H1 (cell line): ENCODE measurements at regions not wholly inside any gene's neighbourhood (a gene's known extent, or its start where the extent isn't known, plus 50 kb on each side); places are given as distances from the start of the nearest gene placed in this dataset.

Experiments
- CTCF ChIA-PET: fragments of 300-600 bp; sonication (Branson Sonifier 250); formaldehyde crosslinking; loops from one replicate; lab custom pipeline; 2021; ENCODE audit not compliant: partially characterized antibody; lab: Charles Lee
- POLR2A ChIA-PET: fragments of 300-600 bp; sonication (Branson Sonifier 250); formaldehyde crosslinking; loops from one replicate; lab custom pipeline; 2021; ENCODE audit warnings: inconsistent platforms; ENCODE audit not compliant: partially characterized antibody; lab: Charles Lee
- DNase-seq, 2 experiments: peaks; one replicate each; pipeline versions ENCODE4 v3.0.0 to v3.0.0-alpha.2; 2010 to 2022; ENCODE audit warnings: low spot score in 2 of 2, low read depth in 1 of 2, mixed read lengths in 1 of 2
- FAIRE-seq: peaks from 2 replicates; lab custom pipeline; 2011; peaks lifted over from hg19 to GRCh38; lab: Jason Lieb, UNC
- H2AFZ ChIP-seq: 2 replicates; pipeline ENCODE4 v1.8.1; 2012; ENCODE audit warnings: low read length, inconsistent platforms
- H2AK5ac ChIP-seq: 2 replicates; pipeline ENCODE4 v1.6.1; 2013; ENCODE audit warnings: low read depth, low read length
- H2BK120ac ChIP-seq: replicated peaks from 2 replicates; pipeline ENCODE3; 2013; ENCODE audit warnings: low read depth, low read length, inconsistent platforms
- H2BK12ac ChIP-seq: 2 replicates; pipeline ENCODE4 v1.6.1; 2013; ENCODE audit warnings: low read depth, low read length
- H2BK15ac ChIP-seq: 2 replicates; pipeline ENCODE4 v1.6.1; 2013; ENCODE audit warnings: low read length
- H2BK20ac ChIP-seq: 2 replicates; pipeline ENCODE4 v1.6.1; 2013; ENCODE audit warnings: low read length
- H2BK5ac ChIP-seq: 2 replicates; pipeline ENCODE4 v1.6.1; 2013; ENCODE audit warnings: low read depth, low read length
- H3K14ac ChIP-seq: 2 replicates; pipeline ENCODE4 v1.6.1; 2013; ENCODE audit warnings: inconsistent platforms; ENCODE audit not compliant: insufficient read length
- H3K18ac ChIP-seq: 2 replicates; pipeline ENCODE4 v1.6.1; 2013; ENCODE audit warnings: low read length; ENCODE audit errors: extremely low read depth
- H3K23ac ChIP-seq: 2 replicates; pipeline ENCODE4 v1.6.1; 2013; ENCODE audit warnings: inconsistent platforms; ENCODE audit not compliant: insufficient read length
- H3K23me2 ChIP-seq: 2 replicates; pipeline ENCODE4 v1.6.1; 2013; ENCODE audit warnings: low read depth, low read length
- H3K27ac ChIP-seq: 2 replicates; pipeline ENCODE4 v1.6.1; 2011; ENCODE audit warnings: low read depth, low read length, inconsistent platforms
- H3K27me3 ChIP-seq, 4 experiments: replicated peaks in 1 of 4; 1 replicate in 1 of 4; 2 replicates in 3 of 4; pipeline versions ENCODE4 v1.6.1 to v1.8.1; 2011 to 2013; ENCODE audit warnings: low read length in 3 of 4, mild to moderate bottlenecking in 3 of 4, inconsistent platforms in 2 of 4, mixed read lengths in 2 of 4, moderate library complexity in 1 of 4; ENCODE audit not compliant: control insufficient read depth in 3 of 4, insufficient read depth in 3 of 4; ENCODE audit errors: extremely low read depth in 1 of 4
- H3K36me3 ChIP-seq, 4 experiments: 2 replicates each; pipeline versions ENCODE4 v1.6.1 to v1.8.1; 2011 to 2013; ENCODE audit warnings: mild to moderate bottlenecking in 4 of 4, low read length in 3 of 4, moderate library complexity in 2 of 4, control low read depth in 1 of 4, inconsistent platforms in 1 of 4; ENCODE audit not compliant: insufficient read depth in 4 of 4, control insufficient read depth in 2 of 4
- H3K4ac ChIP-seq: replicated peaks from 2 replicates; pipeline ENCODE3; 2013; ENCODE audit warnings: low read length, low read depth, mixed read lengths, inconsistent platforms; ENCODE audit not compliant: insufficient read length
- H3K4me1 ChIP-seq, 4 experiments: replicated peaks in 1 of 4; 1 replicate in 1 of 4; 2 replicates in 3 of 4; pipeline versions ENCODE4 v1.6.1 to v1.8.1; 2011 to 2013; ENCODE audit warnings: low read length in 3 of 4, inconsistent platforms in 2 of 4, mixed read lengths in 1 of 4; ENCODE audit not compliant: insufficient read depth in 4 of 4, control insufficient read depth in 3 of 4
- H3K4me2 ChIP-seq, 2 experiments: 2 replicates each; pipeline versions ENCODE4 v1.6.1 to v1.8.1; 2011 to 2013; ENCODE audit warnings: low read depth in 2 of 2, low read length in 2 of 2, control low read depth in 1 of 2, inconsistent platforms in 1 of 2, mild to moderate bottlenecking in 1 of 2; ENCODE audit not compliant: insufficient read depth in 1 of 2
- H3K4me3 ChIP-seq, 4 experiments: fragments of 200-600, 300-600 bp in 1 of 4; sonication (generic), shearing (Covaris generic), sonication (Bioruptor Twin) in 1 of 4; 2 replicates each; pipeline versions ENCODE4 v1.5.1 to v1.8.1; 2011 to 2016; ENCODE audit warnings: low read length in 4 of 4, low read depth in 3 of 4, control low read depth in 2 of 4, inconsistent platforms in 2 of 4, mild to moderate bottlenecking in 2 of 4, mixed read lengths in 1 of 4, moderate library complexity in 1 of 4; ENCODE audit not compliant: insufficient read depth in 2 of 4; ENCODE audit errors: extremely low read depth in 1 of 4
- H3K56ac ChIP-seq: replicated peaks from 2 replicates; pipeline ENCODE3; 2013; ENCODE audit warnings: low read depth, mild to moderate bottlenecking, mixed read lengths, low read length, inconsistent platforms; ENCODE audit not compliant: insufficient read length
- H3K79me1 ChIP-seq: 2 replicates; pipeline ENCODE4 v1.6.1; 2013; ENCODE audit warnings: low read depth, low read length, control low read depth
- H3K79me2 ChIP-seq, 2 experiments: 2 replicates each; pipeline versions ENCODE4 v1.6.1 to v1.8.1; 2012 to 2013; ENCODE audit warnings: low read length in 2 of 2, mild to moderate bottlenecking in 2 of 2, inconsistent platforms in 1 of 2; ENCODE audit not compliant: insufficient read depth in 2 of 2, control insufficient read depth in 1 of 2
- H3K9ac ChIP-seq, 4 experiments: replicated peaks in 1 of 4; 1 replicate in 1 of 4; 2 replicates in 3 of 4; pipeline versions ENCODE4 v1.6.1 to v1.8.1; 2011 to 2013; ENCODE audit warnings: low read depth in 3 of 4, low read length in 3 of 4, control low read depth in 2 of 4, mild to moderate bottlenecking in 2 of 4, moderate library complexity in 2 of 4, inconsistent platforms in 1 of 4; ENCODE audit errors: extremely low read depth in 1 of 4
- H3K9me3 ChIP-seq, 2 experiments: 2 replicates each; pipeline versions ENCODE4 v1.6.1 to v1.8.1; 2012 to 2013; ENCODE audit warnings: mild to moderate bottlenecking in 2 of 2, moderate library complexity in 2 of 2, control low read depth in 1 of 2, inconsistent platforms in 1 of 2, low read depth in 1 of 2, low read length in 1 of 2, mixed read lengths in 1 of 2; ENCODE audit not compliant: insufficient read depth in 2 of 2
- H4K20me1 ChIP-seq, 2 experiments: replicated peaks in 1 of 2; 2 replicates each; pipeline versions ENCODE3 to v1.8.1; 2011 to 2013; ENCODE audit warnings: inconsistent platforms in 2 of 2, low read length in 2 of 2, mild to moderate bottlenecking in 1 of 2; ENCODE audit not compliant: insufficient read depth in 2 of 2, control insufficient read depth in 1 of 2
- H4K5ac ChIP-seq: 2 replicates; pipeline ENCODE4 v1.6.1; 2013; ENCODE audit warnings: low read length, low read depth, mixed read lengths, inconsistent platforms; ENCODE audit not compliant: insufficient read length
- H4K8ac ChIP-seq: 2 replicates; pipeline ENCODE4 v1.8.0; 2013; ENCODE audit warnings: mild to moderate bottlenecking, moderate library complexity, low read length, inconsistent platforms; ENCODE audit not compliant: insufficient read depth; ENCODE audit errors: extremely low read depth
- H4K91ac ChIP-seq: replicated peaks from 2 replicates; pipeline ENCODE3; 2013; ENCODE audit warnings: low read length, mixed read lengths, inconsistent platforms; ENCODE audit not compliant: insufficient read length
- POLR2A ChIP-seq, 2 experiments: IDR thresholded peaks; 1 replicate in 1 of 2; 2 replicates in 1 of 2; pipeline ENCODE4 v1.6.1; 2011; ENCODE audit warnings: low read depth in 2 of 2, low read length in 2 of 2, mild to moderate bottlenecking in 2 of 2; ENCODE audit errors: control extremely low read depth in 1 of 2
- TAF1 ChIP-seq: IDR thresholded peaks from 2 replicates; pipeline ENCODE4 v1.6.1; 2011; ENCODE audit warnings: mild to moderate bottlenecking, low read depth, low read length
- WGBS, 2 experiments: shearing (Covaris generic) in 1 of 2; methylation state at CpG; one replicate each; pipeline versions ENCODE4 v1.1.6 to v1.1.7; 2013 to 2015; ENCODE audit warnings: low lambda C conversion rate in 2 of 2, mixed read lengths in 2 of 2, inconsistent platforms in 1 of 2, low coverage in 1 of 2, missing lambda C conversion rate in 1 of 2; ENCODE audit not compliant: insufficient replicate concordance in 2 of 2, insufficient coverage in 1 of 2, insufficient read length in 1 of 2; ENCODE audit errors: extremely low coverage in 1 of 2, missing lambda C conversion rate in 1 of 2; 5-methylcytosine and 5-hydroxymethylcytosine counted together
- TF ChIP-seq, protein P1 (sequence below): IDR thresholded peaks from 2 replicates; pipeline ENCODE4 v1.6.1; 2012; ENCODE audit warnings: inconsistent platforms

DNA sequence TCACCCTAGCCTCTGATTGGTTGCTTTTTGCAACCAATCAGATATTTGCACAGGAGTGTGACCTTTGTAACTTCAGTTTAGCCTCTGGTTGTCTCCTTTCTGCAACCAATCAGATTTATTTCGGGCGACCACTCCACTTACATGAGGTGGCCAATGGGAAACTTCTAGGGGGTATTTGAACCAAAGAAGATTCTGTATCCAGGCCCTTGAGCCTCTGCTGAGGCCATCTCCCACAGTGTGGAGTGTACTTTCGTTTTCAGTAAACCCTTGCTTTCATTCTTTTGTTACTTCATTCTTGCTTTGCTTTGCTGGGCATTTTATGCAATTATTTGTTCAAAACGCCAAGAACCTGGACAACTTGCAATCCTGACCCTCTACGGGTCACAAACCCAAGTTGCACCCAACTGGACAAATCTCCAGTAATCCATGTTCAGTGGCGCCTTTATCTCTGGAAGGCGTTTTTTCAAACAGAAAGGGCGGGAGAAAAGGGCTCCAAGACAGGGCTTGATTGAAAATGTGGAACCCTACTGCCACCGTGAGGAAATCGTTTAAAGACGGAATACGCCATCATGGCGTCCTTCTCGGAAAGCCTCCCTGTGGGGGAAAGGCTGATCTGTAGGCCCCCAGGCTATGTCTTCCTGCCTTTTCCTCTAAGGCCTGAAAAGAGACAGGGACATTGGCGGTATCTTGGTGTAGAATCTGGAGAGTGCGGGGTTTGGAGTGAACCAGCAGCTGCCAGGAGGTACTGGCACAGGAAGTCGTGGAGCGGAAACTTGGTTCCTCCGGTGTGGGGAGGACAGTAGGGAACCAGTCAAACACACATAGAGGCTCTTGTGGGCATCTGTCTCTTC, 184.6 kb downstream of the OR13H1 start:
- Histone ChIP-seq H3K36me3 (peaks cover 0 to 24% (median 2%) of the 10 kb centered on the region in 4 experiments; a peak in 4 of 8 replicates), H4K91ac (no peak overlapping the region), H2BK15ac (no peak overlapping the region), H3K27me3 (no peaks in the 10 kb centered on the region), H3K4me3 (no peak overlapping the region), H3K9ac (no peak overlapping the region), H2AK5ac (no peak overlapping the region), H3K79me2 (no peaks in the 10 kb centered on the region), H3K14ac (no peak overlapping the region), H3K56ac (no peak overlapping the region), H3K79me1 (no peaks in the 10 kb centered on the region), H2AFZ (no peak overlapping the region), H3K4me2 (no peak overlapping the region), H4K8ac (no peak overlapping the region), H4K5ac (no peak overlapping the region), H2BK120ac (no peak overlapping the region), H4K20me1 (no peaks in the 10 kb centered on the region), H3K23me2 (no peaks in the 10 kb centered on the region), H3K23ac (no peak overlapping the region), H2BK5ac (no peak overlapping the region), H3K4ac (no peak overlapping the region), H3K18ac (no peak overlapping the region), H2BK12ac (no peak overlapping the region), H2BK20ac (no peak overlapping the region), H3K9me3 (no peaks in the 10 kb centered on the region), H3K4me1 (no peaks in the 10 kb centered on the region), H3K27ac (no peak overlapping the region)
- DNase-seq (no peak), FAIRE-seq (peak; percentile 19)
- TF ChIP-seq, protein P1, sequence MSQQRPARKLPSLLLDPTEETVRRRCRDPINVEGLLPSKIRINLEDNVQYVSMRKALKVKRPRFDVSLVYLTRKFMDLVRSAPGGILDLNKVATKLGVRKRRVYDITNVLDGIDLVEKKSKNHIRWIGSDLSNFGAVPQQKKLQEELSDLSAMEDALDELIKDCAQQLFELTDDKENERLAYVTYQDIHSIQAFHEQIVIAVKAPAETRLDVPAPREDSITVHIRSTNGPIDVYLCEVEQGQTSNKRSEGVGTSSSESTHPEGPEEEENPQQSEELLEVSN = 0 out of 2 replicates have a peak, but pooled peaks have one; percentile 14
- TF ChIP-seq POLR2A (IDR thresholded peaks at IDR 0.05; ENCODE audit: control extremely low read depth in 1 of 2, low read depth in 2 of 2, low read length in 2 of 2) (no peak), TAF1 (no peak)
- CTCF ChIA-PET = no interaction called here
- POLR2A ChIA-PET = no interaction called here
- WGBS, 2 experiments = 92% methylated on average over 16 of the region's 19 CpGs; no CpG with 5 or more reads in 1 of the 2 experiments
